OCI-LY7 (cell line): ENCODE measurements at regions not wholly inside any gene's neighbourhood (a gene's known extent, or its start where the extent isn't known, plus 50 kb on each side); places are given as distances from the start of the nearest gene placed in this dataset.

Experiments used
- CTCF ChIP-seq: fragments of 200-600 bp; sonication (generic); conservative IDR thresholded peaks from 2 replicates; pipeline ENCODE4 v1.5.1; 2014; ENCODE audit warnings: mild to moderate bottlenecking, antibody characterized with exemption, low read length, moderate library complexity, mixed read lengths
- EZH2phosphoT487 ChIP-seq: fragments of 200-600 bp; sonication (generic); IDR thresholded peaks from 2 replicates; pipeline ENCODE4 v1.6.1; 2018; ENCODE audit warnings: low read depth, borderline replicate concordance, mild to moderate bottlenecking, mixed run types, antibody characterized with exemption, low read length, moderate library complexity, mixed read lengths

- no peak for TF ChIP-seq CTCF
- TF ChIP-seq EZH2phosphoT487: no peak
These were observed 429.0 kb downstream of the PRDM2 start for GRCh38 chr1:14129009-14129408.
